ENCODE measurements at regions not wholly inside any gene's neighbourhood (a gene's known extent, or its start where the extent isn't known, plus 50 kb on each side); places are given as distances from the start of the nearest gene placed in this dataset.

DNA sequence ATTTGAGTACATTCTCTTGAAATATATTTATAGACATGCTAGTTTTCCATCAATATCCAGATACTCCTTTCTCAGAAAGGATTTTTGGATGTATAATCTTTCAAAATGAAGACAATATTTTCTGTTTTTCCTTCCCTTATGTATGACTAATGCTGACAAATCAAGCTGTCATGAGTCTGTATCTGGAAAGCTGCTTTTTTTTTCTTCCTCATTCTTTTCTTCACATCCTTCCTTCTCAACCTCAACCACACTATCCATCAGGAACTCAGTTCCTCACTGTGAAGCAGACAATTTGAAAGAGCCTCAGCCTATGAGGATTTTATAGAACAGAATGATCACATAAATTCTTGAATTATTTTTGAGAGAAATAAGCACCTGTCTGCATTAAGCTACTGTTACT lies 335.9 kb upstream of the EPHA6 start:
- TF ChIP-seq, protein P1, sequence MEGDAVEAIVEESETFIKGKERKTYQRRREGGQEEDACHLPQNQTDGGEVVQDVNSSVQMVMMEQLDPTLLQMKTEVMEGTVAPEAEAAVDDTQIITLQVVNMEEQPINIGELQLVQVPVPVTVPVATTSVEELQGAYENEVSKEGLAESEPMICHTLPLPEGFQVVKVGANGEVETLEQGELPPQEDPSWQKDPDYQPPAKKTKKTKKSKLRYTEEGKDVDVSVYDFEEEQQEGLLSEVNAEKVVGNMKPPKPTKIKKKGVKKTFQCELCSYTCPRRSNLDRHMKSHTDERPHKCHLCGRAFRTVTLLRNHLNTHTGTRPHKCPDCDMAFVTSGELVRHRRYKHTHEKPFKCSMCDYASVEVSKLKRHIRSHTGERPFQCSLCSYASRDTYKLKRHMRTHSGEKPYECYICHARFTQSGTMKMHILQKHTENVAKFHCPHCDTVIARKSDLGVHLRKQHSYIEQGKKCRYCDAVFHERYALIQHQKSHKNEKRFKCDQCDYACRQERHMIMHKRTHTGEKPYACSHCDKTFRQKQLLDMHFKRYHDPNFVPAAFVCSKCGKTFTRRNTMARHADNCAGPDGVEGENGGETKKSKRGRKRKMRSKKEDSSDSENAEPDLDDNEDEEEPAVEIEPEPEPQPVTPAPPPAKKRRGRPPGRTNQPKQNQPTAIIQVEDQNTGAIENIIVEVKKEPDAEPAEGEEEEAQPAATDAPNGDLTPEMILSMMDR (IDR thresholded peaks at IDR 0.05) = no peak
- TF ChIP-seq POLR2AphosphoS5 (IDR thresholded peaks at IDR 0.05) (no peak), POLR2A (IDR thresholded peaks at IDR 0.05) (no peak)

Measured in transverse colon (tissue), 4 donors.